ENCODE measurements at regions not wholly inside any gene's neighbourhood (a gene's known extent, or its start where the extent isn't known, plus 50 kb on each side); places are given as distances from the start of the nearest gene placed in this dataset.

- TF ChIP-seq POLR2A (IDR thresholded peaks at IDR 0.05) (no peak), EP300 (IDR thresholded peaks at IDR 0.05) (no peak)
Observed at GRCh38 chr9:115264313-115264712, 146.4 kb upstream of the TNC start.
